Stomach (tissue), 8 donors: ENCODE measurements at regions not wholly inside any gene's neighbourhood (a gene's known extent, or its start where the extent isn't known, plus 50 kb on each side); places are given as distances from the start of the nearest gene placed in this dataset.

ENCODE experiments used
- DNase-seq, 2 donors: peaks; one replicate each; pipeline versions ENCODE4 v3.0.0 to v3.0.0-alpha.2; 2013 to 2019
- H3K27ac ChIP-seq, 5 donors: fragments of 200-600 bp in 4 of 5; sonication (generic) in 4 of 5; one replicate each; pipeline ENCODE4 v1.5.1; 2013 to 2019; ENCODE audit warnings: mild to moderate bottlenecking in 1 of 5, moderate library complexity in 1 of 5
- H3K27me3 ChIP-seq, 3 donors: fragments of 200-600 bp; sonication (generic); one replicate each; pipeline ENCODE4 v1.5.1; 2017 to 2019; ENCODE audit warnings: mixed run types in 1 of 3
- H3K36me3 ChIP-seq, 4 donors: fragments of 200-600 bp; sonication (generic); 1 replicate in 3 of 4; 2 replicates in 1 of 4; pipeline ENCODE4 v1.5.1; 2016 to 2019
- H3K4me1 ChIP-seq, 4 donors: fragments of 200-600 bp; sonication (generic); one replicate each; pipeline ENCODE4 v1.5.1; 2016 to 2019
- H3K4me3 ChIP-seq, 4 donors: fragments of 200-600 bp; sonication (generic) in 3 of 4; one replicate each; pipeline ENCODE4 v1.5.1; 2016 to 2019; ENCODE audit warnings: mild to moderate bottlenecking in 1 of 4
- H3K9me3 ChIP-seq, 4 donors: fragments of 200-600 bp; sonication (generic); one replicate each; pipeline ENCODE4 v1.5.1; 2016 to 2019
- CTCF ChIP-seq, 7 experiments: fragments of 450-650 bp in 4 of 7; fragments of 200-600 bp in 3 of 7; sonication (generic) in 3 of 7; IDR thresholded peaks; one replicate each; pipeline ENCODE4 v1.5.1; 2016 to 2019; ENCODE audit warnings: antibody characterized with exemption in 7 of 7, control low read depth in 2 of 7, mild to moderate bottlenecking in 1 of 7
- EP300 ChIP-seq: sonication (generic); formaldehyde crosslinking; IDR thresholded peaks from one replicate; pipeline ENCODE4 v1.6.1; 2017; ENCODE audit warnings: antibody characterized with exemption
- POLR2A ChIP-seq, 4 donors: fragments of 450-650 bp; IDR thresholded peaks; one replicate each; pipeline ENCODE4 v1.6.1; 2016; ENCODE audit warnings: antibody characterized with exemption in 4 of 4, control low read depth in 2 of 4, mild to moderate bottlenecking in 1 of 4, moderate library complexity in 1 of 4
- POLR2AphosphoS5 ChIP-seq, 3 donors: sonication (generic); formaldehyde crosslinking; IDR thresholded peaks; one replicate each; pipeline ENCODE4 v1.6.1; 2016; ENCODE audit warnings: antibody characterized with exemption in 3 of 3
- WGBS, 5 donors: extraction: QIAGEN DNeasy Blood & Tissue Kit in 3 of 5; methylation state at CpG; one replicate each; pipeline versions ENCODE4 v1.1.5 to v1.1.7; 2013 to 2018; 5-methylcytosine and 5-hydroxymethylcytosine counted together
- intact Hi-C: fragments of 100-400 bp; cut with DNase I; formaldehyde crosslinking; loops from one replicate; pipeline ENCODE4 v1.15.1; 2023; ENCODE audit warnings: low total_unique reads
- donor health status: healthy with polysubstance abuse.
- donor health status: Bipolar disorder and iron deficiency.
- donor health status: healthy.

GRCh38 chr10:31659665-31660064 lies 269.0 kb downstream of the ARHGAP12 start:
- 40 to 66% (median 52%) methylated on average over 4 of the region's 4 CpGs for WGBS, 5 donors
- TF ChIP-seq POLR2A (IDR thresholded peaks at IDR 0.05) = no peak
- intact Hi-C loops = no loop called here
- Histone ChIP-seq H3K36me3 (no peaks in the 10 kb centered on the region), H3K27me3 (no peaks in the 10 kb centered on the region), H3K4me1 (peaks cover 0 to 31% (median 12%) of the 10 kb centered on the region in 4 donors), H3K27ac (peak overlapping the region in 3 of 5 donors; percentile 47 to 84 (median 66)), H3K4me3 (no peak overlapping the region), H3K9me3 (no peaks in the 10 kb centered on the region)
- no peak for DNase-seq

- WGBS, 5 donors = 54 to 79% (median 72%) methylated on average over 2 of the region's 2 CpGs
Observed at GRCh38 chr10:31657434-31657872, 271.2 kb downstream of the ARHGAP12 start.

GRCh38 chr10:31656851-31657433 lies 271.7 kb downstream of the ARHGAP12 start:
- WGBS, 5 donors = 23 to 49% (median 36%) methylated on average over 1 of the region's 1 CpG
- intact Hi-C loops = no loop called here
- H3K36me3 ChIP-seq = no peaks in the 10 kb centered on the region
- TF ChIP-seq EP300 (no peak), CTCF (IDR thresholded peaks at IDR 0.05) (no peak), POLR2A (IDR thresholded peaks at IDR 0.05) (no peak), POLR2AphosphoS5 (IDR thresholded peaks at IDR 0.05) (no peak)
- no peaks in the 10 kb centered on the region for H3K27me3 ChIP-seq
- peak in 1 of 2 donors; percentile 58 for DNase-seq
- H3K27ac ChIP-seq = peak overlapping the region in 3 of 5 donors; percentile 22 to 84 (median 39)
- no peak overlapping the region for H3K4me3 ChIP-seq
- peaks cover 0 to 24% (median 10%) of the 10 kb centered on the region in 4 donors for H3K4me1 ChIP-seq
- no peaks in the 10 kb centered on the region for H3K9me3 ChIP-seq

More at GRCh38 chr10:31657434-31657872, 271.2 kb downstream of the ARHGAP12 start:
- Histone ChIP-seq H3K27ac (peak overlapping the region in 3 of 5 donors; percentile 22 to 84 (median 39)), H3K27me3 (no peaks in the 10 kb centered on the region), H3K9me3 (no peaks in the 10 kb centered on the region), H3K4me1 (peaks cover 0 to 24% (median 10%) of the 10 kb centered on the region in 4 donors), H3K36me3 (no peaks in the 10 kb centered on the region), H3K4me3 (no peak overlapping the region)
- no peak for TF ChIP-seq CTCF (IDR thresholded peaks at IDR 0.05)
- TF ChIP-seq POLR2A (IDR thresholded peaks at IDR 0.05) = no peak
- TF ChIP-seq POLR2AphosphoS5 (IDR thresholded peaks at IDR 0.05) = no peak
- no peak for TF ChIP-seq EP300
- DNase-seq = peak in 1 of 2 donors; percentile 76
- intact Hi-C loops = no loop called here

GRCh38 chr10:31652038-31652437 lies 276.6 kb downstream of the ARHGAP12 start:
- Histone ChIP-seq H3K9me3 (no peaks in the 10 kb centered on the region), H3K4me1 (peaks cover 0 to 10% (median under 1%) of the 10 kb centered on the region in 4 donors), H3K27ac (no peak overlapping the region), H3K27me3 (no peaks in the 10 kb centered on the region), H3K36me3 (no peaks in the 10 kb centered on the region), H3K4me3 (no peak overlapping the region)
- TF ChIP-seq EP300 = no peak
- no peak for TF ChIP-seq POLR2AphosphoS5 (IDR thresholded peaks at IDR 0.05)
- TF ChIP-seq CTCF (IDR thresholded peaks at IDR 0.05) = no peak
- no peak for TF ChIP-seq POLR2A (IDR thresholded peaks at IDR 0.05)
- no peak for DNase-seq
- 96 to 100% (median 97%) methylated on average over 1 of the region's 1 CpG for WGBS, 5 donors
- intact Hi-C loops = no loop called here

GRCh38 chr10:31650010-31650409 lies 278.6 kb downstream of the ARHGAP12 start:
- peak in 1 of 2 donors; percentile 83 for DNase-seq
- TF ChIP-seq EP300 (no peak), POLR2A (IDR thresholded peaks at IDR 0.05) (no peak), POLR2AphosphoS5 (IDR thresholded peaks at IDR 0.05) (peak in 2 of 3 donors; percentile 65 to 67)
- Histone ChIP-seq H3K9me3 (no peaks in the 10 kb centered on the region), H3K27me3 (no peaks in the 10 kb centered on the region), H3K27ac (peak overlapping the region in 4 of 5 donors; percentile 44 to 76 (median 66)), H3K4me1 (peaks cover 0 to 7% (median 0%) of the 10 kb centered on the region in 4 donors), H3K36me3 (no peaks in the 10 kb centered on the region), H3K4me3 (peak overlapping the region in 2 of 4 donors; percentile 2 to 21)
- intact Hi-C loops = no loop called here
- WGBS, 5 donors = 46 to 61% (median 53%) methylated on average over 8 of the region's 8 CpGs
